Sigmoid colon (tissue), 4 donors: ENCODE measurements at regions not wholly inside any gene's neighbourhood (a gene's known extent, or its start where the extent isn't known, plus 50 kb on each side); places are given as distances from the start of the nearest gene placed in this dataset.

Experiments
- EP300 ChIP-seq, 4 donors: sonication (generic); formaldehyde crosslinking; IDR thresholded peaks; one replicate each; pipeline ENCODE4 v1.6.1; 2017; ENCODE audit warnings: antibody characterized with exemption in 4 of 4
- POLR2A ChIP-seq, 2 donors: fragments of 450-650 bp; IDR thresholded peaks; one replicate each; pipeline ENCODE4 v1.6.1; 2016; ENCODE audit warnings: antibody characterized with exemption in 2 of 2, mild to moderate bottlenecking in 2 of 2, moderate library complexity in 2 of 2
- POLR2AphosphoS5 ChIP-seq, 4 donors: sonication (generic); formaldehyde crosslinking; IDR thresholded peaks; one replicate each; pipeline ENCODE4 v1.6.1; 2017; ENCODE audit warnings: antibody characterized with exemption in 4 of 4
- TF ChIP-seq, protein P1 (sequence below), 4 experiments: fragments of 450-650 bp in 3 of 4; fragments of 200-600 bp in 1 of 4; IDR thresholded peaks; one replicate each; pipeline ENCODE4 v1.5.1; 2016 to 2019; ENCODE audit warnings: antibody characterized with exemption in 4 of 4, mild to moderate bottlenecking in 3 of 4, moderate library complexity in 2 of 4

- TF ChIP-seq, protein P1, sequence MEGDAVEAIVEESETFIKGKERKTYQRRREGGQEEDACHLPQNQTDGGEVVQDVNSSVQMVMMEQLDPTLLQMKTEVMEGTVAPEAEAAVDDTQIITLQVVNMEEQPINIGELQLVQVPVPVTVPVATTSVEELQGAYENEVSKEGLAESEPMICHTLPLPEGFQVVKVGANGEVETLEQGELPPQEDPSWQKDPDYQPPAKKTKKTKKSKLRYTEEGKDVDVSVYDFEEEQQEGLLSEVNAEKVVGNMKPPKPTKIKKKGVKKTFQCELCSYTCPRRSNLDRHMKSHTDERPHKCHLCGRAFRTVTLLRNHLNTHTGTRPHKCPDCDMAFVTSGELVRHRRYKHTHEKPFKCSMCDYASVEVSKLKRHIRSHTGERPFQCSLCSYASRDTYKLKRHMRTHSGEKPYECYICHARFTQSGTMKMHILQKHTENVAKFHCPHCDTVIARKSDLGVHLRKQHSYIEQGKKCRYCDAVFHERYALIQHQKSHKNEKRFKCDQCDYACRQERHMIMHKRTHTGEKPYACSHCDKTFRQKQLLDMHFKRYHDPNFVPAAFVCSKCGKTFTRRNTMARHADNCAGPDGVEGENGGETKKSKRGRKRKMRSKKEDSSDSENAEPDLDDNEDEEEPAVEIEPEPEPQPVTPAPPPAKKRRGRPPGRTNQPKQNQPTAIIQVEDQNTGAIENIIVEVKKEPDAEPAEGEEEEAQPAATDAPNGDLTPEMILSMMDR (IDR thresholded peaks at IDR 0.05) = no peak
- TF ChIP-seq POLR2A (IDR thresholded peaks at IDR 0.05) (no peak), POLR2AphosphoS5 (IDR thresholded peaks at IDR 0.05) (no peak), EP300 (IDR thresholded peaks at IDR 0.05) (no peak)
These were observed 427.4 kb downstream of the AACS start for GRCh38 chr12:125492354-125493270.
